ENCODE measurements at regions not wholly inside any gene's neighbourhood (a gene's known extent, or its start where the extent isn't known, plus 50 kb on each side); places are given as distances from the start of the nearest gene placed in this dataset.

GRCh38 chrX:42519666-42520231 lies 258.2 kb downstream of the PPP1R2C start:
- peak; percentile 1 for DNase-seq (ENCODE audit: low spot score)

GRCh38 chrX:42515939-42516338 lies 262.0 kb downstream of the PPP1R2C start:
- DNase-seq (ENCODE audit: low spot score) = no peak

GRCh38 chrX:42505016-42505415 lies 272.9 kb downstream of the PPP1R2C start:
- DNase-seq (ENCODE audit: low spot score) = no peak

GRCh38 chrX:42499620-42500019 lies 278.3 kb downstream of the PPP1R2C start:
- no peak for DNase-seq (ENCODE audit: low spot score)

GRCh38 chrX:42497356-42497755 lies 280.6 kb downstream of the PPP1R2C start:
- DNase-seq (ENCODE audit: low spot score) = no peak

GRCh38 chrX:42496239-42496638 lies 281.7 kb downstream of the PPP1R2C start:
- DNase-seq (ENCODE audit: low spot score) = no peak

GRCh38 chrX:42495139-42495538 lies 282.8 kb downstream of the PPP1R2C start:
- no peak for DNase-seq (ENCODE audit: low spot score)

- no peak for DNase-seq (ENCODE audit: low spot score)
Observed at GRCh38 chrX:42491137-42491907, 286.6 kb downstream of the PPP1R2C start.

- DNase-seq (ENCODE audit: low spot score) = no peak
Observed at GRCh38 chrX:42490111-42490510, 287.9 kb downstream of the PPP1R2C start.

GRCh38 chrX:42485601-42486000 lies 292.4 kb downstream of the PPP1R2C start:
- no peak for DNase-seq (ENCODE audit: low spot score)

GRCh38 chrX:42484233-42484632 lies 293.7 kb downstream of the PPP1R2C start:
- no peak for DNase-seq (ENCODE audit: low spot score)

- no peak for DNase-seq (ENCODE audit: low spot score)
Observed at GRCh38 chrX:42477396-42477795, 300.6 kb downstream of the PPP1R2C start.

GRCh38 chrX:42472727-42473126 lies 305.2 kb downstream of the PPP1R2C start:
- DNase-seq (ENCODE audit: low spot score) = no peak

- no peak for DNase-seq (ENCODE audit: low spot score)
Observed at GRCh38 chrX:42466332-42467046, 311.5 kb downstream of the PPP1R2C start.

- no peak for DNase-seq (ENCODE audit: low spot score)
Observed at GRCh38 chrX:42465821-42466220, 312.1 kb downstream of the PPP1R2C start.

- no peak for DNase-seq (ENCODE audit: low spot score)
Observed at GRCh38 chrX:42463706-42464490, 314.1 kb downstream of the PPP1R2C start.

GRCh38 chrX:42462917-42463316 lies 315.0 kb downstream of the PPP1R2C start:
- no peak for DNase-seq (ENCODE audit: low spot score)

GRCh38 chrX:42460706-42461105 lies 317.3 kb downstream of the PPP1R2C start:
- DNase-seq (ENCODE audit: low spot score) = no peak

GRCh38 chrX:42459735-42460134 lies 318.2 kb downstream of the PPP1R2C start:
- no peak for DNase-seq (ENCODE audit: low spot score)

GRCh38 chrX:42456176-42456700 lies 321.7 kb downstream of the PPP1R2C start:
- DNase-seq (ENCODE audit: low spot score) = no peak

GRCh38 chrX:42450228-42450627 lies 327.7 kb downstream of the PPP1R2C start:
- no peak for DNase-seq (ENCODE audit: low spot score)

GRCh38 chrX:42443267-42443666 lies 334.7 kb downstream of the PPP1R2C start:
- DNase-seq (ENCODE audit: low spot score) = no peak

Measured in hepatic stellate cell (primary cell).